Activated CD8-positive, alpha-beta T cell treated with anti-CD3 and anti-CD28 coated beads, Interleukin-2, amount 10 ng/mL, durations not matched to agents 7 days and 5 days (primary cell): ENCODE measurements at regions not wholly inside any gene's neighbourhood (a gene's known extent, or its start where the extent isn't known, plus 50 kb on each side); places are given as distances from the start of the nearest gene placed in this dataset.
"Not testable (repeated sequence)": the region's sequence is repeated elsewhere in the genome, so short reads cannot be mapped to it uniquely, and the experiment has no call there.

Source experiments
- ATAC-seq: fragments of 150-1000 bp; cut with Tn5 transposase; one replicate; pipeline ENCODE4 v1.10.0; 2021; ENCODE audit warnings: moderate library complexity
- CTCF ChIA-PET: fragments of 350-600 bp; sonication (Branson Sonifier 250); formaldehyde crosslinking; loops from one replicate; lab custom pipeline; 2021; ENCODE audit warnings: antibody characterized with exemption; lab: Charles Lee
- POLR2A ChIA-PET: fragments of 350-600 bp; sonication (Branson Sonifier 250); formaldehyde crosslinking; loops from one replicate; lab custom pipeline; 2021; ENCODE audit warnings: antibody characterized with exemption; lab: Charles Lee
- DNase-seq: peaks from one replicate; pipeline ENCODE4 v3.0.0-alpha.2; 2020
- H3K27ac Mint-ChIP-seq: one replicate; pipeline ENCODE4 v1.8.0; 2021; ENCODE audit warnings: mild to moderate bottlenecking, mixed read lengths
- H3K27me3 Mint-ChIP-seq: one replicate; pipeline ENCODE4 v1.8.0; 2021; ENCODE audit warnings: low read depth, mixed read lengths
- H3K36me3 Mint-ChIP-seq: one replicate; pipeline ENCODE4 v1.8.0; 2021; ENCODE audit warnings: low read depth, mixed read lengths
- H3K4me1 Mint-ChIP-seq: one replicate; pipeline ENCODE4 v1.8.0; 2021; ENCODE audit warnings: low read depth, mixed read lengths
- H3K4me3 Mint-ChIP-seq: one replicate; pipeline ENCODE4 v1.8.0; 2021; ENCODE audit warnings: mild to moderate bottlenecking, mixed read lengths
- H3K9me3 Mint-ChIP-seq: one replicate; pipeline ENCODE4 v1.8.0; 2022; ENCODE audit warnings: mixed read lengths; ENCODE audit not compliant: insufficient read depth

DNA sequence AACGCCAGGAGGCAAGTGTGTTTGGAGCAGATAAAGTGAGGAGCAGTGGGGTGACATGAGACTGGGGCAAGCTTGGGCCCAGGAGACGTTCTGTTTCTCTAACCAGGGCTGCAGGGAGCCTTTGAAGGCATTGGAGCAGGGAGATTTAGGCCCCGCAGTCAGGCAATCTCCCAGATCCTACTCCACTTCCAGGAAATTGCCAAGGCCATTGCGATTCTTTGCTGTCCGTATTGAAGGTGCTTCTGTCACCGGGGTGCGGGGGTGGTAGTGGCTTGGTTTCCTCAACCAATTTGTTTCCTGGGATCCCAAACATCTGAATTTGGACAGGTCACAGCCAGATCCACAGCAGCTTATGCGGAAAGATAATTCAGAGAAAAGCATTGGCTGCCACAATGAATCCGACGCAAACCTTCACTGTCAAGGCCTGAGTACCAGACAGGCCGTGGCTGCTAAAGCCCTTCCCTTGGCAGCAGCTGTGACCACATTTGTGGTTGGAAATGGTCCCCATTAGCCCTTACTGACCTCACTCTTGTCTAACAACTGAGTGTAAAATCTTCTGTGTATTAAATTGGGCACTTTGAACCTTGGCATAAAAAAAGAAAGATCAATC lies 385.6 kb downstream of the PTPRU start:
- CTCF ChIA-PET: no interaction called here
- DNase-seq: peak; percentile 11
- Mint-ChIP-seq H3K9me3 (no peaks in the 10 kb centered on the region), H3K4me3 (no peak overlapping the region), H3K27me3 (peaks cover 6% of the 10 kb centered on the region), H3K36me3 (no peaks in the 10 kb centered on the region), H3K27ac (no peak overlapping the region), H3K4me1 (no peaks in the 10 kb centered on the region)
- no peak for ATAC-seq
- POLR2A ChIA-PET: no interaction called here

DNA sequence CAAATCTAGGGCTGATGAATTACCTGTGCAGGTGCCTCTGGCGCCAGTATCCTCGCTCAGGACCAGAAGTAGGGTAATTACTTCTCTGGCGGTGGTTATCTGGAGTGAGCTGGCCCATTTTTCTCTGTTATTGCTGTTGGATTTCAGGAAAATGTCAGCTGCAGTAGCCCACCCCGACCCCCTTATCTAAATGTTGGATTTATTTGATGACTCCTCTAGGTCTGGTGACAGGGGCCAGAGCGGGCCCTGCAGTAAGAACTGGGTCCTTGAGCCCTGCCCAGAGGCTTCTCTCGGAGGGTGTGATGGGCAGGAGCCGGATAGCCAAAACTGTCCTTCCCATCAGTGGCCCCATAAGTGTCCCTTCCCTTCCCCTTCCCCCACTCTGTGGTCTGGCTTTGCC lies 384.3 kb downstream of the PTPRU start:
- H3K36me3 Mint-ChIP-seq: no peaks in the 10 kb centered on the region
- no peak overlapping the region for H3K27ac Mint-ChIP-seq
- no peaks in the 10 kb centered on the region for H3K9me3 Mint-ChIP-seq
- POLR2A ChIA-PET: no interaction called here
- no peaks in the 10 kb centered on the region for H3K4me1 Mint-ChIP-seq
- H3K27me3 Mint-ChIP-seq: peaks cover 6% of the 10 kb centered on the region
- no peak for ATAC-seq
- H3K4me3 Mint-ChIP-seq: no peak overlapping the region
- CTCF ChIA-PET: no interaction called here
- DNase-seq: no peak

GRCh38 chr1:29607236-29607635 lies 370.9 kb downstream of the PTPRU start:
- DNase-seq (no peak), ATAC-seq (no peak)
- ChIA-PET POLR2A (no interaction called here), CTCF (no interaction called here)
- Mint-ChIP-seq H3K4me1 (no peaks in the 10 kb centered on the region), H3K36me3 (no peaks in the 10 kb centered on the region), H3K4me3 (no peak overlapping the region), H3K9me3 (no peaks in the 10 kb centered on the region), H3K27me3 (peaks cover 3% of the 10 kb centered on the region), H3K27ac (no peak overlapping the region)

- POLR2A ChIA-PET: interaction anchor here (0.6 kb wide), 1 partner anchor 555 kb away, joined by 5 read pairs; no protein-coding TSS in a partner anchor
- H3K27me3 Mint-ChIP-seq, ATAC-seq, H3K36me3 Mint-ChIP-seq, H3K4me3 Mint-ChIP-seq, DNase-seq, H3K9me3 Mint-ChIP-seq, H3K4me1 Mint-ChIP-seq, CTCF ChIA-PET, H3K27ac Mint-ChIP-seq: not testable (repeated sequence)
These were observed 368.5 kb downstream of the PTPRU start for GRCh38 chr1:29604796-29605195.

- Mint-ChIP-seq H3K36me3 (no peaks in the 10 kb centered on the region), H3K27me3 (peaks cover 4% of the 10 kb centered on the region), H3K9me3 (no peaks in the 10 kb centered on the region), H3K27ac (no peak overlapping the region), H3K4me3 (no peak overlapping the region), H3K4me1 (no peaks in the 10 kb centered on the region)
- ATAC-seq (no peak), DNase-seq (peak; percentile 4)
- ChIA-PET POLR2A (no interaction called here), CTCF (no interaction called here)
These were observed 367.3 kb downstream of the PTPRU start for GRCh38 chr1:29603622-29604021.

DNA sequence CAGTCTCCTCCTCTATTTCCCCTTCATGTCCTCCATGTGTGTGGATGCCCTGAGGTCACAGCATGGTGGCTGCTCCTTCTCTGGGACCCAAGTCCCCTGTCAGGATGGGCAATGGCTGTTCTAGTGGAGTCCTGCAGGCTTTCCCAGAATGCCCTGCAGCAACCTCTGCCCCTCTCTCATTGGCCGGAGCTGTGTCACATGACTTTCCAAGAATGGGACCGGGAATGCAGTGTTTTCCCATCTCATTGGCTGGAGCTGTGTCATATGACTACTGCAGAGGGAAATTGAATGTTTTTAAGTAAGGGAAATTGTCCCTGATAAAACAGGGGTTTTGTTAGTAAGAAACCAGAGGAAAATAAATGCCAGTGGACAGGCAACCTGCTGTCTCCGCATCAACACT lies 365.9 kb downstream of the PTPRU start:
- Mint-ChIP-seq H3K27me3 (peaks cover 2% of the 10 kb centered on the region), H3K4me3 (no peak overlapping the region), H3K36me3 (no peaks in the 10 kb centered on the region), H3K9me3 (no peaks in the 10 kb centered on the region), H3K27ac (no peak overlapping the region), H3K4me1 (no peaks in the 10 kb centered on the region)
- ChIA-PET POLR2A (no interaction called here), CTCF (no interaction called here)
- ATAC-seq: no peak
- DNase-seq: no peak

DNA sequence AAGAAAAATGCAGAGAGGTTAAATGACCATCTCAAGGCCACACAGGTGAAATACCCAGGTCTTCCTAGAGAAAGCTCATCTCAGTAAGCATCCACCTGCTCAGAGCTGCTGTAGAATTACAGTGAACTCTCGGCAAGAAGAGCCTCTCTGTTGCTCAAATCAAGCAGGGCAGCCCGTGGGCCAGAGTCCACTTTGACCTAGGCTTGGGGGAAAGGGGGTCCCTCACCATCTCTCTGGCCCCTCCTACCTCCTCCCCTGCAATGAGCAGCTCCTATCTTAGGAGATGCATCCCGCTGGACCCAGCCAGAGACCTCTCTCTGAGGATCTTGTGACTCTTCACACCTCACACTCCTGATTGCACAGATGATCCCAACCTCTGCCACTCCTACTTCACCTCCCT lies 364.7 kb downstream of the PTPRU start:
- no peaks in the 10 kb centered on the region for H3K36me3 Mint-ChIP-seq
- H3K27me3 Mint-ChIP-seq: peaks cover 2% of the 10 kb centered on the region
- ChIA-PET CTCF (no interaction called here), POLR2A (no interaction called here)
- H3K9me3 Mint-ChIP-seq: no peaks in the 10 kb centered on the region
- no peak for DNase-seq
- no peaks in the 10 kb centered on the region for H3K4me1 Mint-ChIP-seq
- H3K4me3 Mint-ChIP-seq: no peak overlapping the region
- no peak for ATAC-seq
- no peak overlapping the region for H3K27ac Mint-ChIP-seq

- DNase-seq: no peak
- CTCF ChIA-PET: no interaction called here
- H3K27ac Mint-ChIP-seq: no peak overlapping the region
- POLR2A ChIA-PET: no interaction called here
- H3K36me3 Mint-ChIP-seq: no peaks in the 10 kb centered on the region
- H3K4me3 Mint-ChIP-seq: no peak overlapping the region
- ATAC-seq: no peak
- H3K9me3 Mint-ChIP-seq: no peaks in the 10 kb centered on the region
- peaks cover 2% of the 10 kb centered on the region for H3K27me3 Mint-ChIP-seq
- H3K4me1 Mint-ChIP-seq: no peaks in the 10 kb centered on the region
These were observed 363.5 kb downstream of the PTPRU start for GRCh38 chr1:29599826-29600225.

GRCh38 chr1:29599071-29599470 lies 362.7 kb downstream of the PTPRU start:
- no peaks in the 10 kb centered on the region for H3K36me3 Mint-ChIP-seq
- no peak for DNase-seq
- no peaks in the 10 kb centered on the region for H3K9me3 Mint-ChIP-seq

DNA sequence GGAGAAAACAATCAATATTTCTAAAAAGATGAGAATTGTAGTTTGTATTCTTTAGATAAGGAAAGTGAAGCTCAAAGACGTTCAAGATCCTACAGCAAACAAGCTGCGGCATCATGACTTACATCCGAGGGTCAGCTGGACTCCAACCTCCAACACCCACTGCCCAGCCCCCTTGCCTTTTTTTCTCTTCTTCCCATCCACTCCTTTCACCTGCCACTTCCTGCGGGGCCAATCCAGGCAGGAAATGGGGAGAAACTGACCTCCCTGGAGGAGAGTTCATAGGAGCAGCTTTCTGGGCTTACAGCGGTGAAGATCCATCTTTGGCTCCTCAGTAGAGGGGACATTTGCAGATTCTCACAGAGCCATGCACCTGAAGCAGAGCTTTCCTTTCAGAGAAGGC lies 361.5 kb downstream of the PTPRU start:
- Mint-ChIP-seq H3K4me3 (no peak overlapping the region), H3K9me3 (no peaks in the 10 kb centered on the region), H3K27ac (no peak overlapping the region), H3K4me1 (no peaks in the 10 kb centered on the region), H3K36me3 (no peaks in the 10 kb centered on the region), H3K27me3 (peaks cover 2% of the 10 kb centered on the region)
- no peak for ATAC-seq
- POLR2A ChIA-PET: no interaction called here
- no peak for DNase-seq
- CTCF ChIA-PET: no interaction called here

More at GRCh38 chr1:29599071-29599470, 362.7 kb downstream of the PTPRU start:
- POLR2A ChIA-PET: no interaction called here
- peaks cover 2% of the 10 kb centered on the region for H3K27me3 Mint-ChIP-seq
- no peaks in the 10 kb centered on the region for H3K4me1 Mint-ChIP-seq
- H3K27ac Mint-ChIP-seq: no peak overlapping the region
- CTCF ChIA-PET: no interaction called here
- no peak overlapping the region for H3K4me3 Mint-ChIP-seq
- no peak for ATAC-seq

DNA sequence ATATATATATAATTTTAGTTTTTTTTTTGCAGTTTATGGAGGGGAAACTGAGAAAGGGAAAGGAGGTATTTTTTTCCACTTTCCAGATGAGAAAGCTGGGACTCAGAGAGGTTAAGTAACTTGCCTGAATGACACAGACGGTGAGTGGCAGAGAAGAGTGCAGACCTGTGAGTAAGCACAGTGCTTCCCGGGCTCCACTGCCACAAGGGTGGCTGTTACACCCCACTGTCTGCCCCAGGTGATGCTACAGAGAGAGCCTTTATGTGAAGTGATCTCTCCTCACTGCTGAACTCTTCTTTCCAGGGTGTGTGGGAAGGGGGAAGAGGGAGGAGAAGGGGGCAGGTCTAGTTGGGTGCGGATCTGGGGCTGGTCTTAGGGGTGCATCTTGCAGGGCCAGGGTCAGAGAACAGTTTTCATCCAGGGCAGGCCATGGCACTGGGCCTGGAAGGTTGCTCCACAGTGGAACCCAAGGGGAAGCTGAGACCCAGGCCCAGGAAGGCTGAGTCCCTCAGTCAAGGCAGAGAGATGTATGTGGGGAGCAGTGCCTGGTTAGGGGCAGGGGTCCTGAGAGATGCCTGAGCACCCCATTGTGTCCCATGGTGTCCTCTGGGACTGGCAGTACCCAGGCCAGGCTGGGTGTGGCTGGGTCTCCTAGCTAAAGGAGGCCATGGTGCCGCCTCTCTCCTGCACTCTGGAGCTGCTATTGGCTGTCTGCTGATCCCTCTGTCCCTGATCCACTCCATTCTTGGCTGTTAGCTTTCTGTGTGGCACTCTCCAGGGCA lies 357.5 kb downstream of the PTPRU start:
- DNase-seq (peak; percentile 4), ATAC-seq (no peak)
- H3K36me3 Mint-ChIP-seq: no peaks in the 10 kb centered on the region
- CTCF ChIA-PET: no interaction called here
- H3K27me3 Mint-ChIP-seq: no peaks in the 10 kb centered on the region
- H3K4me3 Mint-ChIP-seq: no peak overlapping the region
- H3K9me3 Mint-ChIP-seq: no peaks in the 10 kb centered on the region
- no peaks in the 10 kb centered on the region for H3K4me1 Mint-ChIP-seq
- H3K27ac Mint-ChIP-seq: no peak overlapping the region
- POLR2A ChIA-PET: no interaction called here

DNA sequence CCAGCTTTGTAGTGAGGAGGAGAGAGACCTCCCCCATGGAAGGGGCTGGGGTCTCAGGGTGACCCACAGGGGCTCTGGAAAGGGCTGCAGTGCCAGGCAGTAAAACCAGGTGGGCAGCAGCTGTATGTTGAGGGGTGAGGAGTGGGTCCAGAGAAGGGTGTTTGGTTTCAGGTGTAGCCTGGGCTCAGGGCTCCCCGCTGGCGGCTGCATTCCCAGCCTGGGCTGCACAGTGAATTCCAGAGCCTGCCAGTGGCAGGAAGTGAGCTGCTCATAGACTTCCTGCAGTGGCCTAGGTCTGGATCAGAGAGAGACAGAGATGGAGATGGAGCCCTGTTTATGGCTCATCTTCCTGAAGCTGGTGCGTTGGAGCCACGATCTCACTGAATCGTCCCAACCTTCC lies 356.4 kb downstream of the PTPRU start:
- ChIA-PET POLR2A (no interaction called here), CTCF (no interaction called here)
- Mint-ChIP-seq H3K36me3 (no peaks in the 10 kb centered on the region), H3K4me3 (no peak overlapping the region), H3K9me3 (no peaks in the 10 kb centered on the region), H3K4me1 (no peaks in the 10 kb centered on the region), H3K27ac (no peak overlapping the region), H3K27me3 (peaks cover 5% of the 10 kb centered on the region)
- DNase-seq (no peak), ATAC-seq (no peak)
